HCT116 (cell line): ENCODE measurements at regions not wholly inside any gene's neighbourhood (a gene's known extent, or its start where the extent isn't known, plus 50 kb on each side); places are given as distances from the start of the nearest gene placed in this dataset.

Experiments
- ATAC-seq: fragments of 200-7000 bp; cut with Tn5 transposase; 2 replicates; pipeline ENCODE4 v1.9.1; 2020; ENCODE audit warnings: mild to moderate bottlenecking, moderate library complexity
- BruUV-seq: library from RNA; stranded (reverse); fragments of 400-500 nt; replicated peaks from 2 replicates; lab custom pipeline; 2021; lab: Mats Ljungman, UMichigan
- CTCF ChIA-PET: fragments of 300-600 bp; sonication (Branson Sonifier 250); formaldehyde crosslinking; loops from one replicate; lab custom pipeline; 2021; ENCODE audit warnings: antibody characterized with exemption; lab: Charles Lee
- POLR2A ChIA-PET: fragments of 300-600, 350-600 bp; sonication (Branson Sonifier 250); formaldehyde crosslinking; loops from one replicate; lab custom pipeline; 2021; ENCODE audit warnings: antibody characterized with exemption; lab: Charles Lee
- RAD21 ChIA-PET, 2 experiments: fragments of 300-600 bp; sonication (Branson Sonifier 250); formaldehyde crosslinking; loops; one replicate each; lab custom pipeline; 2023; ENCODE audit warnings: low total read pairs in 2 of 2; ENCODE audit not compliant: uncharacterized antibody in 2 of 2, unreplicated experiment in 2 of 2, low non-redundant PET in 1 of 2; lab: Charles Lee
- DNase-seq: peaks from one replicate; pipeline ENCODE4 v3.0.0-alpha.2; 2010; ENCODE audit warnings: low read depth, low spot score
- H2AFZ ChIP-seq: fragments of 200-600 bp; shearing (Covaris generic), sonication (generic); 2 replicates; pipeline ENCODE4 v1.6.1; 2017; ENCODE audit warnings: low read depth, mixed run types, mixed read lengths, antibody characterized with exemption, low read length; ENCODE audit not compliant: poor library complexity, severe bottlenecking
- H3K27ac ChIP-seq: 2 replicates; pipeline ENCODE4 v1.5.1; 2012; ENCODE audit warnings: low read depth, low read length
- H3K27me3 ChIP-seq: fragments of 200-600 bp; sonication (generic); 2 replicates; pipeline ENCODE4 v1.6.1; 2016; ENCODE audit warnings: mixed run types, low read length, mixed read lengths; ENCODE audit not compliant: insufficient read depth
- H3K36me3 ChIP-seq, 2 experiments: fragments of 200-500 bp in 1 of 2; fragments of 200-600 bp in 1 of 2; sonication (Bioruptor generic) in 1 of 2; sonication (generic) in 1 of 2; 2 replicates each; pipeline versions ENCODE4 v1.5.1 to v1.6.1; 2014 to 2016; ENCODE audit warnings: low read length in 2 of 2, inconsistent platforms in 1 of 2, mixed read lengths in 1 of 2, mixed run types in 1 of 2; ENCODE audit not compliant: insufficient read depth in 2 of 2, control insufficient read depth in 1 of 2
- H3K4me1 ChIP-seq, 2 experiments: fragments of 200-600 bp in 1 of 2; sonication (generic) in 1 of 2; 2 replicates each; pipeline versions ENCODE4 v1.5.1 to v1.6.1; 2012 to 2017; ENCODE audit warnings: low read length in 2 of 2, inconsistent platforms in 1 of 2, mild to moderate bottlenecking in 1 of 2, mixed read lengths in 1 of 2, mixed run types in 1 of 2, moderate library complexity in 1 of 2; ENCODE audit not compliant: insufficient read depth in 2 of 2, control insufficient read depth in 1 of 2
- H3K4me2 ChIP-seq: fragments of 200-600 bp; sonication (generic); 2 replicates; pipeline ENCODE4 v1.6.1; 2017; ENCODE audit warnings: mixed run types, low read length, mixed read lengths
- H3K4me3 ChIP-seq, 2 experiments: fragments of 200-600 bp in 1 of 2; sonication (generic) in 1 of 2; replicated peaks in 1 of 2; 2 replicates each; pipeline ENCODE4 v1.5.1; 2011 to 2016; ENCODE audit warnings: low read length in 2 of 2, control low read depth in 1 of 2, low read depth in 1 of 2, mild to moderate bottlenecking in 1 of 2, mixed read lengths in 1 of 2, mixed run types in 1 of 2
- H3K79me2 ChIP-seq: fragments of 200-600 bp; sonication (generic); 2 replicates; pipeline ENCODE4 v1.6.1; 2017; ENCODE audit warnings: mild to moderate bottlenecking, mixed run types, low read length, moderate library complexity, mixed read lengths; ENCODE audit not compliant: insufficient read depth
- H3K9ac ChIP-seq: fragments of 200-600 bp; sonication (generic); 2 replicates; pipeline ENCODE4 v1.6.1; 2016; ENCODE audit warnings: low read length, mixed read lengths
- H3K9me2 ChIP-seq: fragments of 200-600 bp; sonication (generic), shearing (Covaris generic); 2 replicates; pipeline ENCODE4 v1.6.1; 2017; ENCODE audit warnings: mixed run types, mild to moderate bottlenecking, moderate library complexity; ENCODE audit not compliant: insufficient read depth
- H3K9me3 ChIP-seq, 2 experiments: fragments of 200-500 bp in 1 of 2; fragments of 200-600 bp in 1 of 2; sonication (Bioruptor generic) in 1 of 2; sonication (generic) in 1 of 2; 2 replicates each; pipeline ENCODE4 v1.6.1; 2014 to 2017; ENCODE audit warnings: low read length in 2 of 2, mixed read lengths in 2 of 2, inconsistent platforms in 1 of 2, low read depth in 1 of 2, mild to moderate bottlenecking in 1 of 2, mixed run types in 1 of 2, moderate library complexity in 1 of 2; ENCODE audit not compliant: control insufficient read depth in 1 of 2, insufficient read depth in 1 of 2
- H4K20me1 ChIP-seq: fragments of 200-600 bp; sonication (generic), shearing (Covaris generic); 2 replicates; pipeline ENCODE4 v1.6.1; 2017; ENCODE audit warnings: mixed run types, mild to moderate bottlenecking, moderate library complexity; ENCODE audit not compliant: insufficient read depth
- TCF7L2 ChIP-seq: IDR thresholded peaks from 2 replicates; pipeline ENCODE4 v1.7.0; 2011; ENCODE audit warnings: borderline replicate concordance, inconsistent platforms; ENCODE audit not compliant: insufficient read depth, insufficient read length; ENCODE audit errors: extremely low read depth
- intact Hi-C: fragments of 100-400 bp; cut with micrococcal nuclease; formaldehyde crosslinking; loops from 2 replicates; pipeline ENCODE4 v1.10.0; 2022
- TF ChIP-seq, protein P1 (sequence below): IDR thresholded peaks from 2 replicates; pipeline ENCODE4 v1.6.1; 2012; ENCODE audit warnings: low read depth

DNA sequence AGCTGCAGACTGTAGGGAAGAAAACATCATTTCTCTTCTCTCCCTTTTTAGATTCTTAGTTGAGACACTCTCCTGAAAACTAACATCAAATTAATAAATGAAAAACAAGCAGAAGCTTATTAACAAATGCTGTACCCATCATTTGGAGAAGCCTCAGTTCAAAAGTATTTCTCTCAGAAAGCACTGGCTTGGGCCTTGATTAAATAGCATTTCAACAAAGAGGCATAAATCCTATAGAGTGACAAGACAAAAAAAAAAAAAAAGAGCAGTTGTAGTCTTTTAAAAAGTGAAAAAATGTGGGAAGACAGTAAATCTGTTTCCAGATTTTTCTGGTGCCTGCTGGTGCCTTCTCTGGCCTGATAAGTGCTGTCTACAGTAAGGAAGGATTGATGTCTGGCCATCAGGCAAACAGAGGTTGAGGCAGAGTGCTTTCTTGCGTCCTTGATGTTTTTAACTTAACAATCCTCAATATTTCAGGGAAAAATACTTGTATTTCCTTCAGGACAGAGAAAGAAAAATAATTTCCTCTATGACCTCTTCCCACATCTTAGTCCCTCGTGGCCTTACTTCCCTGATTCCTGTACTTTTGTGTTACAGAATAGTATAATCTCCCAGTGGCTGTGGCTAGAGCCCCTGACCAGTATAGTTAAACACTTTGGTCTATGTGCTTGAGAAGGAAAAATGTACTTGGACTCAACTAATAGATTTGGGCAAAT lies 300.5 kb downstream of the HGF start:
- Histone ChIP-seq H3K4me2 (peak overlapping the region; percentile 46), H2AFZ (peak overlapping the region; percentile 89), H3K9ac (no peak overlapping the region), H3K79me2 (no peaks in the 10 kb centered on the region), H3K36me3 (no peaks in the 10 kb centered on the region), H3K9me2 (no peaks in the 10 kb centered on the region), H3K4me3 (no peak overlapping the region), H3K4me1 (peaks cover 0 to 9% of the 10 kb centered on the region in 2 experiments; a peak in 1 of 4 replicates), H3K27ac (no peak overlapping the region), H3K27me3 (no peaks in the 10 kb centered on the region), H4K20me1 (no peaks in the 10 kb centered on the region), H3K9me3 (no peaks in the 10 kb centered on the region)
- RAD21 ChIA-PET, result interaction anchor here in 1 of 2 experiments (0.5 to 1.1 kb wide), 4 partner anchors 550 to 1042 kb away, joined by 3 to 4 read pairs (median 3); partner anchors contain the start of gene SEMA3C
- no TSS peak for BruUV-seq
- POLR2A ChIA-PET, result interaction anchor here (0.8 to 1.1 kb wide), 2 partner anchors 549 to 771 kb away, joined by 3 to 4 read pairs; no protein-coding TSS in a partner anchor
- CTCF ChIA-PET, result interaction anchor here (0.7 to 2.8 kb wide), 24 partner anchors 12 to 1260 kb away, joined by 3 to 27 read pairs (median 5); partner anchors contain the start of gene SEMA3C
- no peak for DNase-seq
- no peak for TF ChIP-seq TCF7L2
- TF ChIP-seq, protein P1, sequence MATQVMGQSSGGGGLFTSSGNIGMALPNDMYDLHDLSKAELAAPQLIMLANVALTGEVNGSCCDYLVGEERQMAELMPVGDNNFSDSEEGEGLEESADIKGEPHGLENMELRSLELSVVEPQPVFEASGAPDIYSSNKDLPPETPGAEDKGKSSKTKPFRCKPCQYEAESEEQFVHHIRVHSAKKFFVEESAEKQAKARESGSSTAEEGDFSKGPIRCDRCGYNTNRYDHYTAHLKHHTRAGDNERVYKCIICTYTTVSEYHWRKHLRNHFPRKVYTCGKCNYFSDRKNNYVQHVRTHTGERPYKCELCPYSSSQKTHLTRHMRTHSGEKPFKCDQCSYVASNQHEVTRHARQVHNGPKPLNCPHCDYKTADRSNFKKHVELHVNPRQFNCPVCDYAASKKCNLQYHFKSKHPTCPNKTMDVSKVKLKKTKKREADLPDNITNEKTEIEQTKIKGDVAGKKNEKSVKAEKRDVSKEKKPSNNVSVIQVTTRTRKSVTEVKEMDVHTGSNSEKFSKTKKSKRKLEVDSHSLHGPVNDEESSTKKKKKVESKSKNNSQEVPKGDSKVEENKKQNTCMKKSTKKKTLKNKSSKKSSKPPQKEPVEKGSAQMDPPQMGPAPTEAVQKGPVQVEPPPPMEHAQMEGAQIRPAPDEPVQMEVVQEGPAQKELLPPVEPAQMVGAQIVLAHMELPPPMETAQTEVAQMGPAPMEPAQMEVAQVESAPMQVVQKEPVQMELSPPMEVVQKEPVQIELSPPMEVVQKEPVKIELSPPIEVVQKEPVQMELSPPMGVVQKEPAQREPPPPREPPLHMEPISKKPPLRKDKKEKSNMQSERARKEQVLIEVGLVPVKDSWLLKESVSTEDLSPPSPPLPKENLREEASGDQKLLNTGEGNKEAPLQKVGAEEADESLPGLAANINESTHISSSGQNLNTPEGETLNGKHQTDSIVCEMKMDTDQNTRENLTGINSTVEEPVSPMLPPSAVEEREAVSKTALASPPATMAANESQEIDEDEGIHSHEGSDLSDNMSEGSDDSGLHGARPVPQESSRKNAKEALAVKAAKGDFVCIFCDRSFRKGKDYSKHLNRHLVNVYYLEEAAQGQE, result no peak
- intact Hi-C loops, result no loop called here
- 0 out of 2 replicates have a peak, but pooled peaks have one; percentile 27 for ATAC-seq
